IMR-90 (cell line): ENCODE measurements at regions not wholly inside any gene's neighbourhood (a gene's known extent, or its start where the extent isn't known, plus 50 kb on each side); places are given as distances from the start of the nearest gene placed in this dataset.

ENCODE experiments used
- ATAC-seq: fragments of 200-7000 bp; cut with Tn5 transposase; 2 replicates; pipeline ENCODE4 v1.9.1; 2020; ENCODE audit warnings: low read depth, mild to moderate bottlenecking, moderate library complexity
- BruUV-seq: library from RNA; stranded (reverse); fragments of 400-500 nt; replicated peaks from 2 replicates; lab custom pipeline; 2021; lab: Mats Ljungman, UMichigan
- CTCF ChIA-PET: fragments of 300-600 bp; formaldehyde crosslinking; extraction: SDS; loops from one replicate; lab custom pipeline; 2021; ENCODE audit warnings: antibody characterized with exemption; lab: Yijun Ruan, JAX
- POLR2A ChIA-PET: fragments of 300-600 bp; sonication (Branson Sonifier 250); formaldehyde crosslinking; loops from one replicate; lab custom pipeline; 2022; ENCODE audit warnings: antibody characterized with exemption; ENCODE audit not compliant: unreplicated experiment; lab: Charles Lee
- DNase-seq: peaks from one replicate; pipeline ENCODE4 v3.0.0; 2013
- H2AFZ ChIP-seq: replicated peaks from 2 replicates; pipeline ENCODE3; 2013; ENCODE audit warnings: low read length, mild to moderate bottlenecking; ENCODE audit not compliant: poor library complexity
- H2AK5ac ChIP-seq: 2 replicates; pipeline ENCODE4 v1.6.1; 2013; ENCODE audit warnings: low read depth, low read length, inconsistent platforms
- H2AK9ac ChIP-seq: replicated peaks from 2 replicates; pipeline ENCODE3; 2013; ENCODE audit warnings: mild to moderate bottlenecking, low read depth, low read length, moderate library complexity; ENCODE audit not compliant: poor library complexity
- H2BK120ac ChIP-seq: 2 replicates; pipeline ENCODE4 v1.6.1; 2013; ENCODE audit warnings: low read depth, low read length, inconsistent platforms
- H2BK15ac ChIP-seq: 3 replicates; pipeline ENCODE4 v1.6.1; 2013; ENCODE audit warnings: low read depth, low read length, inconsistent platforms
- H2BK20ac ChIP-seq: 2 replicates; pipeline ENCODE4 v1.6.1; 2013; ENCODE audit warnings: low read depth, mild to moderate bottlenecking, inconsistent platforms, low read length, moderate library complexity
- H2BK5ac ChIP-seq: 2 replicates; pipeline ENCODE4 v1.6.1; 2013; ENCODE audit warnings: mild to moderate bottlenecking, low read depth, low read length, inconsistent platforms; ENCODE audit not compliant: poor library complexity, severe bottlenecking
- H3K14ac ChIP-seq: replicated peaks from 2 replicates; pipeline ENCODE4 v1.6.1; 2013; ENCODE audit warnings: low read depth, low read length, inconsistent platforms
- H3K18ac ChIP-seq: 2 replicates; pipeline ENCODE4 v1.6.1; 2013; ENCODE audit warnings: low read depth, low read length, control low read depth
- H3K23ac ChIP-seq: 2 replicates; pipeline ENCODE4 v1.6.1; 2013; ENCODE audit warnings: low read depth, low read length, inconsistent platforms
- H3K27ac ChIP-seq: 2 replicates; pipeline ENCODE4 v1.5.1; 2013; ENCODE audit warnings: mild to moderate bottlenecking, control low read depth, low read length; ENCODE audit not compliant: insufficient read depth
- H3K27me3 ChIP-seq: 2 replicates; pipeline ENCODE4 v1.6.1; 2013; ENCODE audit warnings: low read length; ENCODE audit not compliant: control insufficient read depth, insufficient read depth
- H3K36me3 ChIP-seq: 2 replicates; pipeline ENCODE4 v1.6.1; 2013; ENCODE audit warnings: low read length, mixed read lengths; ENCODE audit not compliant: control insufficient read depth, insufficient read depth
- H3K4ac ChIP-seq: 2 replicates; pipeline ENCODE4 v1.6.1; 2013; ENCODE audit warnings: low read depth, low read length, inconsistent platforms
- H3K4me1 ChIP-seq: 2 replicates; pipeline ENCODE4 v1.6.1; 2013; ENCODE audit warnings: low read length, mixed read lengths; ENCODE audit not compliant: control insufficient read depth, insufficient read depth
- H3K4me2 ChIP-seq: 2 replicates; pipeline ENCODE4 v1.6.1; 2013; ENCODE audit warnings: low read depth, mild to moderate bottlenecking, control low read depth, low read length, moderate library complexity
- H3K4me3 ChIP-seq: 2 replicates; pipeline ENCODE4 v1.5.1; 2013; ENCODE audit warnings: low read depth, mild to moderate bottlenecking, control low read depth, low read length, moderate library complexity; ENCODE audit not compliant: insufficient read depth
- H3K56ac ChIP-seq: 2 replicates; pipeline ENCODE4 v1.6.1; 2013; ENCODE audit warnings: low read length, inconsistent platforms; ENCODE audit not compliant: insufficient read depth; ENCODE audit errors: extremely low read depth
- H3K79me1 ChIP-seq, 2 experiments: 2 replicates each; pipeline ENCODE4 v1.6.1; 2013; ENCODE audit warnings: low read length in 2 of 2, inconsistent platforms in 1 of 2, low read depth in 1 of 2
- H3K9ac ChIP-seq: 2 replicates; pipeline ENCODE4 v1.6.1; 2013; ENCODE audit warnings: low read depth, low read length, control low read depth
- H3K9me1 ChIP-seq: 2 replicates; pipeline ENCODE4 v1.6.1; 2013; ENCODE audit warnings: low read length, inconsistent platforms; ENCODE audit not compliant: insufficient read depth
- H3K9me3 ChIP-seq: 2 replicates; pipeline ENCODE4 v1.6.1; 2013; ENCODE audit warnings: low read length; ENCODE audit not compliant: control insufficient read depth, insufficient read depth
- H4K20me1 ChIP-seq: 2 replicates; pipeline ENCODE4 v1.6.1; 2013; ENCODE audit warnings: low read length, inconsistent platforms; ENCODE audit not compliant: insufficient read depth
- H4K5ac ChIP-seq: 2 replicates; pipeline ENCODE4 v1.6.1; 2013; ENCODE audit warnings: mild to moderate bottlenecking, low read depth, low read length, control low read depth
- H4K8ac ChIP-seq, 2 experiments: 2 replicates each; pipeline ENCODE4 v1.6.1; 2013; ENCODE audit warnings: low read depth in 2 of 2, low read length in 2 of 2, control low read depth in 1 of 2, inconsistent platforms in 1 of 2
- H4K91ac ChIP-seq: 2 replicates; pipeline ENCODE4 v1.6.1; 2013; ENCODE audit warnings: low read depth, low read length, inconsistent platforms; ENCODE audit not compliant: insufficient read depth
- BHLHE40 ChIP-seq: fragments of 150-350 bp; IDR thresholded peaks from 2 replicates; pipeline ENCODE4 v1.6.1; 2016; ENCODE audit warnings: mild to moderate bottlenecking, low read depth, low read length
- MAFK ChIP-seq: IDR thresholded peaks from 2 replicates; pipeline ENCODE4 v1.6.1; 2012; ENCODE audit warnings: low read depth, low read length, improper control_type of control experiment
- MXI1 ChIP-seq: IDR thresholded peaks from 2 replicates; pipeline ENCODE4 v1.6.1; 2012; ENCODE audit warnings: low read depth, mild to moderate bottlenecking, low read length, moderate library complexity, borderline replicate concordance
- POLR2A ChIP-seq: IDR thresholded peaks from 2 replicates; pipeline ENCODE4 v1.6.1; 2012; ENCODE audit warnings: mild to moderate bottlenecking, low read depth, low read length
- RCOR1 ChIP-seq: IDR thresholded peaks from 2 replicates; pipeline ENCODE4 v1.6.1; 2012; ENCODE audit warnings: mild to moderate bottlenecking, low read length, improper control_type of control experiment; ENCODE audit not compliant: insufficient replicate concordance
- RFX5 ChIP-seq: IDR thresholded peaks from 2 replicates; pipeline ENCODE4 v1.8.0; 2012; ENCODE audit warnings: low read depth, mild to moderate bottlenecking, low read length, moderate library complexity
- dilution Hi-C: fragments of 300-500 bp; cut with HindIII; formaldehyde crosslinking; loops from one replicate; pipeline ENCODE4 v1.14.3; 2018; ENCODE audit warnings: low sequenced_read_pairs; ENCODE audit not compliant: unreplicated experiment
- in situ Hi-C: fragments of 300-500 bp; cut with MboI; formaldehyde crosslinking; loops from 3 replicates; pipeline ENCODE4 v1.14.3; 2019; ENCODE audit warnings: low sequenced_read_pairs, inconsistent platforms, mixed read lengths
- intact Hi-C: fragments of 100-400 bp; cut with micrococcal nuclease; formaldehyde crosslinking; loops from 2 replicates; pipeline ENCODE4 v1.10.0; 2022
- TF ChIP-seq, protein P1 (sequence below): fragments of 150-350 bp; IDR thresholded peaks from 2 replicates; pipeline ENCODE4 v1.6.1; 2017; ENCODE audit warnings: mild to moderate bottlenecking, antibody characterized with exemption, low read length, low read depth

DNA sequence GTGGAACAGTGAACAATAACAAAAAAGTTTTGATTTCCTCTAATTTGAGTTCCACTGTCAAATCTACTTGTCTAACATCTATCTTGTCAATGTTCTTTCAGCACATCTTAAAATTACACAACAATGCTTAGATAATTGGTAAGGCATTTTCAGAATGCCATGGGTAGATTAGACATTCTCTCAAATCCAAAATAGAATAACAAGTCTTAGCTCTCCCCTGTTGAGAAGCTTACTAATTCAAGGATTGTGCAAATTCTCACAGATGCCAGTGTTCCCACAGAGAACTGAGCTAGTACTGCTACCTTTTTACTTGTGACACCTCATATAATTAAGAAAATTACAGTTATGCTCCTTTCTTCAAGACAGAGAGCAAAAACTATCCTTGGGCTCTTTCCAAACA is 2442.0 kb downstream of the PCDH7 start:
- Histone ChIP-seq H4K5ac (no peak overlapping the region), H4K8ac (no peak overlapping the region), H3K27ac (no peak overlapping the region), H2BK120ac (no peak overlapping the region), H3K14ac (no peak overlapping the region), H3K36me3 (no peaks in the 10 kb centered on the region), H3K9me1 (no peaks in the 10 kb centered on the region), H3K9ac (no peak overlapping the region), H3K18ac (no peak overlapping the region), H3K27me3 (no peaks in the 10 kb centered on the region), H3K56ac (no peak overlapping the region), H2BK20ac (no peak overlapping the region), H3K4me2 (no peak overlapping the region), H2BK15ac (no peak overlapping the region), H3K79me1 (no peaks in the 10 kb centered on the region), H2BK5ac (no peak overlapping the region), H3K4me3 (no peak overlapping the region), H2AK5ac (no peak overlapping the region), H3K4me1 (no peaks in the 10 kb centered on the region), H2AK9ac (no peak overlapping the region), H3K23ac (no peak overlapping the region), H4K91ac (no peak overlapping the region), H4K20me1 (no peaks in the 10 kb centered on the region), H3K9me3 (no peaks in the 10 kb centered on the region), H3K4ac (no peak overlapping the region), H2AFZ (no peak overlapping the region)
- in situ Hi-C loops = no loop called here
- ATAC-seq = no peak
- dilution Hi-C loops = no loop called here
- ChIA-PET POLR2A (no interaction called here), CTCF (no interaction called here)
- intact Hi-C loops = no loop called here
- no peak for DNase-seq
- TF ChIP-seq POLR2A (no peak), RCOR1 (no peak), MAFK (no peak), RFX5 (no peak), MXI1 (no peak), BHLHE40 (no peak)
- TF ChIP-seq, protein P1, sequence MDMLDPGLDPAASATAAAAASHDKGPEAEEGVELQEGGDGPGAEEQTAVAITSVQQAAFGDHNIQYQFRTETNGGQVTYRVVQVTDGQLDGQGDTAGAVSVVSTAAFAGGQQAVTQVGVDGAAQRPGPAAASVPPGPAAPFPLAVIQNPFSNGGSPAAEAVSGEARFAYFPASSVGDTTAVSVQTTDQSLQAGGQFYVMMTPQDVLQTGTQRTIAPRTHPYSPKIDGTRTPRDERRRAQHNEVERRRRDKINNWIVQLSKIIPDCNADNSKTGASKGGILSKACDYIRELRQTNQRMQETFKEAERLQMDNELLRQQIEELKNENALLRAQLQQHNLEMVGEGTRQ = no peak
- no TSS peak for BruUV-seq
